KOPT-K1 (cell line): ENCODE measurements at regions not wholly inside any gene's neighbourhood (a gene's known extent, or its start where the extent isn't known, plus 50 kb on each side); places are given as distances from the start of the nearest gene placed in this dataset.
"Not testable (repeated sequence)": the region's sequence is repeated elsewhere in the genome, so short reads cannot be mapped to it uniquely, and the experiment has no call there.

Source experiments
- H3K27ac ChIP-seq: fragments of 200-600 bp; sonication (generic); 2 replicates; pipeline ENCODE4 v1.5.1; 2016; ENCODE audit warnings: antibody characterized with exemption, mild to moderate bottlenecking, low read depth, low read length; ENCODE audit not compliant: poor library complexity, severe bottlenecking
- H3K36me3 ChIP-seq: fragments of 200-600 bp; sonication (generic); 2 replicates; pipeline ENCODE4 v1.5.1; 2017; ENCODE audit warnings: antibody characterized with exemption, mild to moderate bottlenecking, low read length, moderate library complexity; ENCODE audit not compliant: insufficient read depth
- H3K9me3 ChIP-seq: fragments of 200-600 bp; sonication (generic); 2 replicates; pipeline ENCODE4 v1.5.1; 2017; ENCODE audit warnings: antibody characterized with exemption, low read length, mild to moderate bottlenecking; ENCODE audit not compliant: insufficient read depth, poor library complexity, severe bottlenecking

- H3K36me3 ChIP-seq, H3K27ac ChIP-seq: not testable (repeated sequence)
- peaks cover 78% of the 10 kb centered on the region for H3K9me3 ChIP-seq
Measured at GRCh38 chr6:168380166-168380955, 60.6 kb upstream of the SMOC2 start.

GRCh38 chr6:168380956-168381605 is 59.9 kb upstream of the SMOC2 start:
- Histone ChIP-seq H3K36me3 (no peaks in the 10 kb centered on the region), H3K9me3 (peaks cover 78% of the 10 kb centered on the region), H3K27ac (no peak overlapping the region)

- H3K36me3 ChIP-seq = no peaks in the 10 kb centered on the region
- no peak overlapping the region for H3K27ac ChIP-seq
- H3K9me3 ChIP-seq = peaks cover 78% of the 10 kb centered on the region
Measured at GRCh38 chr6:168381726-168382458, 59.1 kb upstream of the SMOC2 start.

- H3K36me3 ChIP-seq = no peaks in the 10 kb centered on the region
- no peak overlapping the region for H3K27ac ChIP-seq
- H3K9me3 ChIP-seq = peaks cover 64% of the 10 kb centered on the region
Measured at GRCh38 chr6:168383062-168383854, 57.7 kb upstream of the SMOC2 start.

GRCh38 chr6:168384045-168385036 is 56.6 kb upstream of the SMOC2 start:
- no peak overlapping the region for H3K27ac ChIP-seq
- no peaks in the 10 kb centered on the region for H3K36me3 ChIP-seq
- peaks cover 53% of the 10 kb centered on the region for H3K9me3 ChIP-seq

GRCh38 chr6:168385037-168385759 is 55.8 kb upstream of the SMOC2 start:
- H3K9me3 ChIP-seq = peaks cover 45% of the 10 kb centered on the region
- no peaks in the 10 kb centered on the region for H3K36me3 ChIP-seq
- no peak overlapping the region for H3K27ac ChIP-seq

- no peak overlapping the region for H3K27ac ChIP-seq
- H3K9me3 ChIP-seq = peaks cover 36% of the 10 kb centered on the region
- no peaks in the 10 kb centered on the region for H3K36me3 ChIP-seq
Measured at GRCh38 chr6:168385858-168386735, 54.9 kb upstream of the SMOC2 start.

- Histone ChIP-seq H3K27ac (no peak overlapping the region), H3K36me3 (no peaks in the 10 kb centered on the region), H3K9me3 (peaks cover 28% of the 10 kb centered on the region)
Measured at GRCh38 chr6:168386973-168387372, 54.0 kb upstream of the SMOC2 start.

GRCh38 chr6:168387426-168387825 is 53.6 kb upstream of the SMOC2 start:
- Histone ChIP-seq H3K36me3 (no peaks in the 10 kb centered on the region), H3K9me3 (peaks cover 24% of the 10 kb centered on the region), H3K27ac (no peak overlapping the region)

GRCh38 chr6:168387911-168388310 is 53.1 kb upstream of the SMOC2 start:
- H3K27ac ChIP-seq = no peak overlapping the region
- peaks cover 19% of the 10 kb centered on the region for H3K9me3 ChIP-seq

GRCh38 chr6:168388641-168389633 is 52.0 kb upstream of the SMOC2 start:
- no peak overlapping the region for H3K27ac ChIP-seq

More at GRCh38 chr6:168387911-168388310, 53.1 kb upstream of the SMOC2 start:
- no peaks in the 10 kb centered on the region for H3K36me3 ChIP-seq

More at GRCh38 chr6:168388641-168389633, 52.0 kb upstream of the SMOC2 start:
- Histone ChIP-seq H3K9me3 (peaks cover 9% of the 10 kb centered on the region), H3K36me3 (no peaks in the 10 kb centered on the region)
